GM21423 (cell line): ENCODE measurements at regions not wholly inside any gene's neighbourhood (a gene's known extent, or its start where the extent isn't known, plus 50 kb on each side); places are given as distances from the start of the nearest gene placed in this dataset.
"Not testable (repeated sequence)": the region's sequence is repeated elsewhere in the genome, so short reads cannot be mapped to it uniquely, and the experiment has no call there.

Experiments used
- ATAC-seq: cut with Tn5 transposase; IDR thresholded peaks from one replicate; pipeline ENCODE4 v1.9.1; 2021; ENCODE audit warnings: mild to moderate bottlenecking, moderate library complexity; ENCODE audit not compliant: unreplicated experiment

DNA sequence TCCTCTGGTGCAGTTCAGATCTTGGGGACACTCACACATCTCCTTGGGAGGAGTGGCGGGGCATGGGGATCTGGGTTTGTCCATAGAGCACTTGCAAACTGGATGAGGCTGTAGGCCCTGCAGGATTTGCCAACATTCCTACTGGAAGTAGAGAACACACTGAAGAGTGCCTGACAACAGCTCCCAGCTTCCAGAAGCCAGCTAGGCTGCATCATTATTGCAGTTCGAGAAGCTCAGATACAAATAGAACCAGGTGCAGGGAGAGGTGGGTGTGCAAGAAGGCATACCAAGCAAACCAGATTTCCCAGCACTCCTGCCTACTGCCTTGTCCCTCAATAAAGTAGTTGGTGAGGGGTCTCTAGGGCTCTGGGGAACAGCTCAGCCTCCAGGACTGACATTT, 52.5 kb downstream of the RHOB start:
- ATAC-seq = no peak

DNA sequence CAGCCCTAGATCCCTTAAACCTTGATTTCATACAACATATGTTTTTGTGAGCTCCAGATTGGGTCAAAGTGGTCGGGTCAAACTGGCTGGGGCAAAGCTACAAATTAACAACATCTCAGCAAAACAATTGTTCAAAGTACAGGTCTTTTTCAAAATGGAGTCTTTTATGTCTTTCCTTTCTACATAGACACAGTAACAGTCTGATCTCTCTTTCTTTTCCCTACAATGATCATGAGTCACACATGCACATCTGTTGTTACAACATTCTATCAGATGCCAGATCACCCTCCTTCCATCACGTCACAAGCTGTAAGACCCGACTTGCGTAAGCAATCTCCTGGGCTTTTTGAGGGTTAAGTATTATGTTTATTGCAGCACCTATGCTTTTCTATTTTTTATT, 55.1 kb downstream of the RHOB start:
- no peak for ATAC-seq

DNA sequence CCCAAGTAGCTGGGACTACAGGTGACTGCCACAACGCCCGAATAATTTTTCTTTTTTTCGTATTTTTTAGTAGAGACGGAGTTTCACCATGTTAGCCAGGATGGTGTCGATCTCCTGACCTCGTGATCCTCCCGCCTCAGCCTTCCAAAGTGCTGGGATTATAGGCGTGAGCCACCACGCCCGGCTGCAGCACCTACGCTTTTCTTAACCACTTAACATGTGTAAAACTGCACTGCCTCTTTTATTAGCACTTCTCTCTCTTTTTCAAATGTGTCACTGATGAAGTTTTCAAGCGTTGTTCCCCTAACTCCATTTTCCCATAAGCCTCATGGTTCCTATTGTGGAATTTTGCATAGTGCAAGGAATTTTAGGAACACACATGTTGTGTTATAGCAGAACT, 55.6 kb downstream of the RHOB start:
- ATAC-seq = not testable (repeated sequence)

DNA sequence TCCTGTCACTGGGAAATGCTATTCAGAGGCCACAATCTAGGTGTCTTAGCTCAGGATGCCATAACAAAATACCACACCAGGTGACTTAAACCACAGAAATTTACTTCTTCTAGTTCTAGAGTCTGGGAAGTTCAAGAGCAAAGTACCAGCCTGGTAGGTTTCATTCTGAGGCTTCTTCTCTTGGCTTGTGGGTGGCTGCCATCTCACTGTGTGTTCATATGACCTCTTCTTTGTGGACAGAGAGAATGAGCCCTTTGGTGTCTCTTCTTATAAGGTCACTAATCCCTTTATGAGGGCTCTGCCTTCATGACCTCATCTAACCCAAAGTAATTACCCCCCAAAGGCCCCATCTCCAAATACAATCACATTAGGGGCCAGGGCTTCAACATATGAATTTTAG, 57.3 kb downstream of the RHOB start:
- no peak for ATAC-seq

GRCh38 chr2:20506201-20506685, 59.4 kb downstream of the RHOB start:
- no peak for ATAC-seq

DNA sequence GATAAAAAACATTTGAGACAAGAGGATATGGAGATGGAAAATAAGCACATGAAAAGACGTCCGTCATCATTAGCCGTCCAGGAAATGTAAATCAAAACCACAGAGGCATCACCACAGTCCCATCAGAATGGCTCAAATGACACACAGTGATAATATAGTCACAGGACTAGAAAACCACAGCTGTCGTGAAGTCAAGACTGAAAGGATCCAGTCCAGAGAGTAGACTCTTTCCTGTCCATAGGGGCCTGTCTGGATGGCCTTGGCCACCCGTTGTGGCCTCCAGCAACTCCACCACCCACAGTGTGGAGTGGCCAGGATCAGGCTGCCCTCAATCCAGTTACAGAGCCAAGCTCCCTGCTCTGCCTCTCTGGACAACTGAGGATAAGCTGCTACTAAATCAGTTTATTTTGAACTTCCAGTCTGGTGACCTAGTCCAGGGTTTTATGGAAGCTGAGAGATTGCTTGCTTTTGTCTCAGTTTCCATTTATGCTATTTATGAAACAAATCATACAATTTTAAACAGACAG, 60.4 kb downstream of the RHOB start:
- peak; percentile 98 for ATAC-seq

DNA sequence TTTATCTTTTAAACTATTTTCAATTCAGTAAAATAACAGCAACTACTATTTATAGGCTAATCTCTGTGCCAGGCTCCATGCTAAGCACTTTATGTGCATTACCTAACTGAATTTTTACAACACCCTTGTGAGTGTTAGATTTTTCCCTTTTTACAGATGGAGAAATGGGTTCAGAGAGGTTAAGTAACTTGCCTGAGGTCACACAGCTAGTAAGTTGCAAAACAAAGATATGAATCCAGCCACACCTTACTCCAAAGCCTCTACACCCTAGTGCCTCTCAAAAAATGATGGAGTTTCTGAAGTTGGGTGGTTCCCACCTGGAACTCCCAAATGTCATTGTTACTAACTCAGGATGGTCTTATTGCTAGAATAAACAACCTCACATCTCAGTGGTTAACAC, 60.8 kb downstream of the RHOB start:
- ATAC-seq = no peak

GRCh38 chr2:20509301-20509769, 62.5 kb downstream of the RHOB start:
- ATAC-seq = no peak

GRCh38 chr2:20509770-20510490, 63.1 kb downstream of the RHOB start:
- no peak for ATAC-seq

DNA sequence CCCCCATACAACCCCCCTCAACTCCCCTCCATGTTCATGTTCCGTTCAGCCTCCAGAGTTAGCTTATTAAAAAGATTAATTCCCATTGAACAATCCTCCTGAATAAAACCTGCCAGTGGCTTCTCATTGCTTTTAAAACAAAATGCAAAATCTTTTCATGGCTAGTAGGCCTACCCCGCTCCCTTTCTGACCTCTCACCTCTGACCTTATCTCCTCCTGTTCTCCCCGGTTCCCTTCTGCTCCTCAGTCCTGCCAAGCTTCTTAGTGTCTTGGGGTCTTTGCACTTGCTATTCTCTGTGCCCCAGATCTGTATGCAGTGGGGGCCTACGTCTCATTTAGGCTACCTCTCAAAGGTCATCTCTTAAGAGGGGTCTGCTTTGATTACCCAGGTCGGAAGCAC, 64.3 kb downstream of the RHOB start:
- no peak for ATAC-seq

GRCh38 chr2:20512061-20512605, 65.3 kb downstream of the RHOB start:
- no peak for ATAC-seq

GRCh38 chr2:20513946-20514345, 67.1 kb downstream of the RHOB start:
- ATAC-seq = no peak

DNA sequence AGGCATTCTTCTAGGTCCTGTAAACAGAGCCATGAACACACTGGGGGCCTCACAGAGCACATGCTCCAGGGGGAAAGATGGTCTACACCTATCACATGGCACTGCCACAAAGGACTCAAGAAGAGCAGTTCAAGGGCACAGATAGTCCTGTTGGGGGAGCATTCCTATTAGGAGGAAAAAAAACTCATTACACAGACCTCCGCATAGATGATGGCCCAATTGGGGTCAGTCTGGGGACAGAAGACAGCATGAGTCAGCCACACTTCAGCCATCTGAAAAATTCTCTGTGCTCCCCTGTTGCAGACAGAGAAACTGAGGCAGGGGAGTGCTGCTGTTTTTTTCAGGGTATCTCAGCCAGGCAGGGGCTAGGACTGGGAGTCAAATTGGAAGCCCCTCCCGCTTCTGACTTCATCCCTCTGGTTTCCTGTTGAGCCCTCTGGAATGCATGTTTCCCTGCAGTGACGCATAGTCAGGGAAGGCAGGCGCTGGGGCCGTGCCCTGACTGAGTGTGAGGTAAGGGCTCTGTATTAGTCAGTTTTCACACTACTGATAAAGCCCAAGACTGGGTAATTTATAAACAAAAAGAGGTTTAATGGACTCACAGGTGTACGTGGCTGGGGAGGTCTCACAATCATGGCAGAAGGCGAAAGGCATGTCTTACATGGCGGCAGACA, 67.9 kb downstream of the RHOB start:
- no peak for ATAC-seq

GRCh38 chr2:20515290-20516220, 68.7 kb downstream of the RHOB start:
- ATAC-seq = no peak

DNA sequence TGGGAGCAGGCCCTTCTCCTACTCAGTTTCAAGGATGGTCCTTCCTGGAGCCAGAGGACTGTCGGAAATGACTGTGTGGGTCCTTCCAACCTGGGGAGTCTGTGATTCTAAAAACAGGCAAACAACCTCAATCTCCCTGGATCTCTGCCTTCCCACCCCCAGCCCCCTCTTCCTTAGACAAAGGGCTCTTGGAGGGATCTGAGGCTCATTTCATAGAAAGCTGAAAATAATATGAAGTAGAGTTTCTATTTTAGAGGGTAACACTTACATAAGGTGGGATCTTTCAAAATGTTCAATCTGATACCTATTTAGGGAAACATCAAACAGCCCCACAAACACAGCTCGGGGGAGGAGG, 69.4 kb downstream of the RHOB start:
- ATAC-seq = no peak

DNA sequence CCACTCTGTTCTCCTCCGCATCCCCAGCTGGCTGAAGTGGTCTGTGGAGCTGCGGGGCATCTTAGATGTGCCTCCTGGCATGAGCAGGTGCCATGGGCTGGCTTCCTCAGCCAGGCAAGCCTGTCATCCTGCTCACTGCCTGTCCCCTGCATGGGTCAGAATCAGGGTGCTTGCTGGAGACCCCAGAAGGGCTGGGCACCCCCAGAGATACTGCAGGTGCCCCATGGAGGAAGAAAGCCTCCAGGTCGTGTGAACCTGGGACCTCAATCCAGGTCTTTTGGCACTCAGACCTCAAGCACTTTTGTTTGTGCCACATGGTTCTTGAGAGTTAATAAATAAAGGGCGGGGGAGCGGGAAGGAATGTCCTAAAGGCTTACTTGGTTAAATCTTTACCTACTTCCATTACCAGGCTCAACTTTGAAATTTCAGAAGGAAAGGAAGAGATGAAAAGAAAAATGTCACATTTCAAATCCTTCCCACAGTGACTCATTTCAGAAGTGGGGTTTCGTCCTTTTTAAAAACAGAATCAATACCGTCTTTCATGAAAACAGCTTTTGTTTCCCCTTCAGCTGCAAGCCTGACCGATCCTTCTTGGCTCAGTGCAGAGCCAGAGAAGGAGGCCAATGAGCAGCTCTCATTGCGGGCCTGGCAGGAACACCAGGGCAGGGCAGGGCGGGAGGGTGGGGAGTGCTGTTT, 69.9 kb downstream of the RHOB start:
- ATAC-seq = peak; percentile 90

- ATAC-seq = no peak
These were observed 72.4 kb downstream of the RHOB start for GRCh38 chr2:20519309-20519708.

GRCh38 chr2:20520128-20520527, 73.3 kb downstream of the RHOB start:
- no peak for ATAC-seq

- ATAC-seq = no peak
These were observed 74.3 kb downstream of the RHOB start for GRCh38 chr2:20521193-20521592.

- ATAC-seq = no peak
These were observed 74.9 kb downstream of the RHOB start for GRCh38 chr2:20521682-20522189.
